HG02623 (cell line): ENCODE measurements at regions not wholly inside any gene's neighbourhood (a gene's known extent, or its start where the extent isn't known, plus 50 kb on each side); places are given as distances from the start of the nearest gene placed in this dataset.

Experiments
- ATAC-seq: cut with Tn5 transposase; IDR thresholded peaks from one replicate; pipeline ENCODE4 v1.9.1; 2021; ENCODE audit warnings: moderate library complexity; ENCODE audit not compliant: unreplicated experiment

GRCh38 chr2:198712485-198712884, 745.3 kb downstream of the SATB2 start:
- ATAC-seq, result no peak

- ATAC-seq, result no peak
Observed at GRCh38 chr2:198711484-198711883, 746.3 kb downstream of the SATB2 start.

- no peak for ATAC-seq
Observed at GRCh38 chr2:198710562-198710961, 747.2 kb downstream of the SATB2 start.

GRCh38 chr2:198706476-198707082, 751.2 kb downstream of the SATB2 start:
- no peak for ATAC-seq

- ATAC-seq, result no peak
Observed at GRCh38 chr2:198703281-198703680, 754.5 kb downstream of the SATB2 start.

GRCh38 chr2:198702796-198703195, 754.9 kb downstream of the SATB2 start:
- ATAC-seq, result no peak

- ATAC-seq, result no peak
Observed at GRCh38 chr2:198701481-198701880, 756.3 kb downstream of the SATB2 start.

GRCh38 chr2:198700319-198700718, 757.4 kb downstream of the SATB2 start:
- ATAC-seq, result no peak

GRCh38 chr2:198698230-198698629, 759.5 kb downstream of the SATB2 start:
- no peak for ATAC-seq

GRCh38 chr2:198697794-198698193, 759.9 kb downstream of the SATB2 start:
- ATAC-seq, result no peak

- no peak for ATAC-seq
Observed at GRCh38 chr2:198697218-198697617, 760.5 kb downstream of the SATB2 start.

- no peak for ATAC-seq
Observed at GRCh38 chr2:198695879-198696278, 761.9 kb downstream of the SATB2 start.

GRCh38 chr2:198692907-198693510, 764.7 kb downstream of the SATB2 start:
- no peak for ATAC-seq

GRCh38 chr2:198691236-198691635, 766.5 kb downstream of the SATB2 start:
- ATAC-seq, result no peak

GRCh38 chr2:198664321-198664720, 793.4 kb downstream of the SATB2 start:
- ATAC-seq, result no peak

GRCh38 chr2:198662905-198663304, 794.8 kb downstream of the SATB2 start:
- no peak for ATAC-seq

- ATAC-seq, result no peak
Observed at GRCh38 chr2:198660501-198660900, 797.2 kb downstream of the SATB2 start.

- no peak for ATAC-seq
Observed at GRCh38 chr2:198659096-198659870, 798.5 kb downstream of the SATB2 start.

- no peak for ATAC-seq
Observed at GRCh38 chr2:198657512-198658121, 800.1 kb downstream of the SATB2 start.

- no peak for ATAC-seq
Observed at GRCh38 chr2:198656869-198657268, 800.9 kb downstream of the SATB2 start.

GRCh38 chr2:198654646-198655045, 803.1 kb downstream of the SATB2 start:
- no peak for ATAC-seq

GRCh38 chr2:198653311-198653710, 804.4 kb downstream of the SATB2 start:
- no peak for ATAC-seq
